C1 segment of cervical spinal cord (tissue), 14 donors: ENCODE measurements at regions not wholly inside any gene's neighbourhood (a gene's known extent, or its start where the extent isn't known, plus 50 kb on each side); places are given as distances from the start of the nearest gene placed in this dataset.

ENCODE experiments used
- DNase-seq, 14 donors: peaks; one replicate each; lab custom pipeline; 2025; lab: John Stamatoyannopoulos, UW

GRCh38 chr5:56588636-56589480, 226.5 kb upstream of the MAP3K1 start:
- DNase-seq = peak in 1 of 14 donors; percentile 7

DNA sequence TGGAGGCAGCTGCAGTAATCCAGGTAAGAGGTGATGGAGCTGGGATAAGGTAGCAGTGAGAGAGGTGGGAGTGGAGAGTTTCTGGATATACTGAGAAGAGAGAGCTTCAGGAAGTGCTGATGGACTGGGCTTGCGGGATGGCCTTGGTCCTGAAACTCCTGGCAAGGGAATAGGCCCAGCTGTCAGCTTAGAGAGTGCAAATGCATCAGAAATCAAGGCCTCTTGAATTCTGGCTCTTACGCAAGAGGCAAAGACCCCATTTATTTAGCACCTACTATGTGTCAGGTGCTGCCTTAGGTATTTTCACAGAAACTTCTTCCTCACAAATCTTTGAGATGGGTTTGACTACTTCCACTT, 227.2 kb upstream of the MAP3K1 start:
- DNase-seq = no peak

DNA sequence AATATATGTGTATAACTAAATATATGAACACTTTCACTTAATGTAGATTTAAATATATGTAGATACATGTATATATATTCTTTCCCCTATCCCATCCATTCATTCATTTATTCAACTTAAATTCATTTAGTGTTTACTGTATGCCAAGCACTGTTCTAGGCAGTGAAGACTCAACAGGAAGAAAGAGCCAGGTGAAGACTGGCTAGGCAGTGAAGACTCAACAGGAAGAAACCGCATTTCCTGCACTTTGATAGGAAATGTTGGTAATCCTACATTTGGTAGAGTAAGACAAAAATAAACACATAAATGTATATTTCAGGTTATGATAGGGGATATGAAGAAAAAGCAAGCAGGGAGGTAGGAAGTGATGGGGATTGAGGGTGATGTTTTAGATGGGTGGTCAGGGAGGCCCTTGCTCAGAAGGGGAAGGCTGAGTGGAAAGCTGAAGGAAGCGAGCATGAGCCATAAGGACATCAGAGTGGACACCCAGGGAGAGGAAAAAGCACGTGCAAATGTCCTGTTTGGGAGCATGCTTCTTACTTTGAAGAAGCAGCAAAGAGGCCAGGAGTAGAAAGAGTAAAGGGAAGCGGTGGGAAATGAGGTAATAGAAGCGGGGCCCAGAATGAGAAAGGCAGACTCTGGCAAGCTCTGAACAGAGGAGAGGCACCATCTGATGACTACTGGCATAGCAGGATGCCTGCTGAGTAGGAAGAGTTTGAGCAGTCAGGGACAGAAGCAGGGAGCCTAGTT, 227.8 kb upstream of the MAP3K1 start:
- DNase-seq = no peak

DNA sequence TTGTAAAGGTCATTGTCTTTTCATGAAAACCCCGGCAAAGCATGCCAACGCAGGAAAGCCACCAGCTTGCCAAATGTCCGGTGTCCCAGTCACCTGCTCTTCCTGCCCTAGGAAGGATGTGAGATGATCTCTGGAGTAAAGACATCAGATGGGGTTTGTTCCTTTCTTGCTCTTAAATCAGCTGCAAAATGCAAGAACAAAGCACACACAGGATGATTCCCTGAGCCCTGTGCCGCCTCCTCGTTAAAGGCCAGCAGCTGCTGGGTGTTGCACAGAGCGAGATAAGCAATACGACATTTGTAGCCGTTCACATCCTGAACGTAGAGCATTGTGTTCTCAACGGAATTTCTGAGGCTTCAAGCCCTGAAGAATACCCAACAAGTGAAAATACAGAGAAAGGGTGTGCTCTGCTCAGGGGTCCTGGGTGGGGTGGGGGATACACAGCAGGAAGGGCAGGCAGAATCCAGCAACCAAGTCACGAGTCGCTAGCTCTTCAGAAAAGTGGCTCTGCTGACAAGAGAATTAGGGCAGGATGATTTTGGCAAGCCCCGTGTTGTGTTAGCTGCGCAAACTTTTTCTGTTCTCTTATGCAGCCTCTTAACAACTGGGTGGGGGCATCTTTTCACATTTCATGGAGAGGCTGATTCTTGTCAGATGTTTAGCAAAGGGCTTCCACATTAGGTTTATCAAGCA, 229.2 kb upstream of the MAP3K1 start:
- no peak for DNase-seq

DNA sequence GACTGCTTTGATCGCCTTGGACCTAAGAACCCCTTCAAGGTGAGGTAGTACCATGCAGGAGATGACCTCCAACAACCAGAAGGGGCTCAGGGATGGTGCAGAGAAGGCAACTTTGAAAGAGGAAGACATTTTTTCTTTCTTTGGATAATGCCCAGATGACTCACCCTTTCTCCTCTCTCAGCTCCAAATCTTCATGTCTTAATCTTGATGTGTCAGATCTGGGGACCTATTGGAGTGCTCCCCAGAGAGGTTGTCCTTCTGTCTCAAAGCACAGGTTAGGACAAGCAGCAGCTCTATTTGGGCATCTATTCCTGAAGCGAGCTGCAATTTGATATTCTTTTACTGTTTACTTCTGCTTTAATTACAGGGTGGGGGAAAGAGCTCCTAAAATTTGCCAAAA, 229.9 kb upstream of the MAP3K1 start:
- no peak for DNase-seq

DNA sequence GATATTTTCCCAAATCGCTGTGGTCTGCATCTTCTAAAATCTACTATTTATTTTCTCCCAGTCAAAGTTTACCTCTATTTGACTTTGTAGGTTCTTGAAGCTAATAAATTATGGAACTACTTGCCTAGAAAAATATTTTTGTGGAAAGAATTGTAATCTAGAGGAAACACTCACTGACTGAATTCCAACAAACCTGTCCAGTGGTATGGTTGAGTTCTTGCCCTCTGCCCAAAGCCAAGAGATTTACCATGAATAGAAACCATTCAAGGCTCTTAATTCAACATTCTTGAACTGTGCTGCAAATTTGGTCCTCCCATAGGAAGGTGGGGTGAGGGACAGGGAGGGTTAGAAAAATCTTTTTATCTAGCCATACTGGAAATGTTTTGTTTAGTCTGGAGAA, 233.9 kb upstream of the MAP3K1 start:
- DNase-seq = no peak

GRCh38 chr5:56580864-56581263, 234.5 kb upstream of the MAP3K1 start:
- no peak for DNase-seq

- no peak for DNase-seq
These were observed 239.5 kb upstream of the MAP3K1 start for GRCh38 chr5:56575821-56576220.

DNA sequence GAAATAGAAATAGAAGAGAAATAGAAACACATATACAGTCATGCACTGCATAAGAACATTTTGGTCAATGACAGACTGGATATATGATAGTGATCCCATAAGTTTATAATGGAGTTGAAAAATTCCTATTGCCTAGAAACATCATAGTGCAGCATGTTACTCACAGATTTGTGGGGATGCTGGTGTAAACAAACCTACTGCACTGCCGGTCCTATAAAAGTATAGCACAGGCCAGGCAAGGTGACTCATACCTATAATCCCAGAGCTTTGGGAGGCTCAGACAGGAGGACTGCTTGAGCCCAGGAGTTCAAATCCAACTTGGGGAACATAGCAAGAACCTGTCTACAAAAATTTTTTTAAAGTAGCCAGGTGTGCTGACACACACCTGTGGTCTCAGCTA, 240.6 kb upstream of the MAP3K1 start:
- DNase-seq = no peak

DNA sequence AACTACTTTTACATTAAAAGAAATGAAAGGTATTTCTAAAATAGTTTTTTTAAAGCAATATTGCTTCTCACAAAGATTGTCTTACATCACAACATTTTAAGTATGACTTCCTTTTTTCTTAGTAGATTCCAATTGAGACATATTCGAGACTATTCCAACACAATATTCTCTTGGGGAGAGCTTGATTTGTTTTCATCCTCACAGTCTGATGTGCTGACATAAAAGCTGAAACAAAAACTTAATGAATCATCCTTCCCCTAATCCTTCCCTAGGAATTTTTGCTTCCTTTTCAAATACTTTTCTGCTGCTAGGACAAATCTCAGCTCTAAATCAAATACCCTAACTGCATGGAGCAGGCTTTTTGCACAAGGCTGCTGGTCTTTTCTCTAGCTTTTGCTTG, 245.8 kb upstream of the MAP3K1 start:
- no peak for DNase-seq

- no peak for DNase-seq
These were observed 246.3 kb upstream of the MAP3K1 start for GRCh38 chr5:56569076-56569475.

- no peak for DNase-seq
These were observed 248.1 kb upstream of the MAP3K1 start for GRCh38 chr5:56567278-56567677.

DNA sequence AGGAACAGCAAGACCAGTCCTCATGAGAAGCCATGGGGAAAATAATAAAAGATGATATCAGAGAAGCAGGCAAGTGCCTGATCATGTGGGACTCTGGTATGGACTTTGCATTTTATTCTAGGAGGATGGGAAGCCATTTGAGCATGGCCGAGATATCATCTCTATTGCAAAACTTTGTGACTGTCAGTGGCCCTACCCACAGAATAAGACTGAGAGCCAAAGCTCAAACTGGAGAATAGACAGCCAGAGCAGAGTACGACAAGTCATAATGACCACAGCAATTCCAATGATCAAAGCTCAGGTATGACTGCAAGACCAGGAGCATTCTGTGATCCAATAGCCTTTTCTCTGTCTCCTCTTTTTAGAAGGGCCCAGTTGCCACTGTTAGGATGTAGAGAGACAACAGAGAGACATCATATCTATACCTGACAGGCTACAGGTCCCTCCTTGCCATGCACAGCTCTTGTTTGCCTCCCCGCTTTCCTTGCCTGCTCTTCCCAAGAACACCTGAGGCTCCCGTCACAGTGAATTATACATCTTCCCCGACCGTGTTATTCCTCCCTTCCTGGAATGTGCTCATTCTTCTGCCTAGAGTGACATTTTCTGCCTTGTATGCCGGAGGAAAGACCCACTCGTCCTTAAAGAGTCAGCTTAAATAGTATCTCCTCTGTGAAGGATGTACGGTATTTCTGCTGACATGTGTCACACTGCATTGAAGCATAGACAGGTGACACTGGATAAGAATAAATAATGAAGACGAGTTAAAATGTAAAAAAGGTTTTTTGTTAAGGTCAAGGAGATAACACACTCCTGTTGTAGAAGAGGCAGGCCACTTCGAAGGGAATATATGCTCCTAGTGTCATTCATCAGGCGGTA, 248.7 kb upstream of the MAP3K1 start:
- no peak for DNase-seq

DNA sequence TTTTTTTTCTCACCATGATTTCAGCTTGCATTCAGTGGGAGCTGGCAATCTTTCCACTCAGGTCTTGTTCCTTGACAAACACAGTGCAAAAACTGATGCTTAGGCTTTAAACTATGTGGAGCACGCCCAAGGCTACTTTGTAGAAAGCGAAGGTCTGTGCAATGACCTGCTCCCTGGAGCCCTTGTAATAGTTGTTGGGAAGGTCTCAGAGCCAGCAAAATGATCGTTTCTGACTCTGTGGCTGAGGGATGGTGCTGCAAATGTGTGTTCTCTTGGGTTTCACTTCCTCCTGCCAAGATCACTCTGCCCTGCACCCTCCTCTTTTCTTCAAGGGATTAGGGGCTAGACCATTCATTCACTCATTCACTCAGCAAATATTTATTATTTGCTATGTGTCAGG, 249.7 kb upstream of the MAP3K1 start:
- peak in 3 of 14 donors; percentile 3 to 11 (median 5) for DNase-seq

- DNase-seq = no peak
These were observed 250.1 kb upstream of the MAP3K1 start for GRCh38 chr5:56565283-56565615.

GRCh38 chr5:56564541-56565282, 250.6 kb upstream of the MAP3K1 start:
- DNase-seq = no peak

DNA sequence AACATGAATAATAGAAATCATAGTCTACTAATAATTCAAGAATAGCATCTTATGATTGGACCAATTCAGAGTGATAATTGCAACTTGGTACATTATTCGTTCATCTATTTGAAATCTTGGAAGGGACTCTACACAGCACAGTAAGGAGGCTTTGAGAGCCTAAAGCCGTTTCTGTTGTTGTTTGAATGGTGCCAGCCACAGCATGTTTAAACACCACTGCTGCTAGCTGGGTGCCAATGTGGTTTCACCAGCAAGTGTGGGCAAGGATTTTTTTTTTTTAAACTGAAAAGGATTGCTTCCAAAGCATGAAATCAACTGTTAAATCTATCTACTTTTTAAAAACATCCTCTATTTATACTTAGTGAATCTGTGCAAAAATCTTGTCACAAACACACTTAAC, 253.9 kb upstream of the MAP3K1 start:
- no peak for DNase-seq

GRCh38 chr5:56558131-56558745, 257.1 kb upstream of the MAP3K1 start:
- no peak for DNase-seq

- no peak for DNase-seq
These were observed 258.2 kb upstream of the MAP3K1 start for GRCh38 chr5:56557198-56557597.

DNA sequence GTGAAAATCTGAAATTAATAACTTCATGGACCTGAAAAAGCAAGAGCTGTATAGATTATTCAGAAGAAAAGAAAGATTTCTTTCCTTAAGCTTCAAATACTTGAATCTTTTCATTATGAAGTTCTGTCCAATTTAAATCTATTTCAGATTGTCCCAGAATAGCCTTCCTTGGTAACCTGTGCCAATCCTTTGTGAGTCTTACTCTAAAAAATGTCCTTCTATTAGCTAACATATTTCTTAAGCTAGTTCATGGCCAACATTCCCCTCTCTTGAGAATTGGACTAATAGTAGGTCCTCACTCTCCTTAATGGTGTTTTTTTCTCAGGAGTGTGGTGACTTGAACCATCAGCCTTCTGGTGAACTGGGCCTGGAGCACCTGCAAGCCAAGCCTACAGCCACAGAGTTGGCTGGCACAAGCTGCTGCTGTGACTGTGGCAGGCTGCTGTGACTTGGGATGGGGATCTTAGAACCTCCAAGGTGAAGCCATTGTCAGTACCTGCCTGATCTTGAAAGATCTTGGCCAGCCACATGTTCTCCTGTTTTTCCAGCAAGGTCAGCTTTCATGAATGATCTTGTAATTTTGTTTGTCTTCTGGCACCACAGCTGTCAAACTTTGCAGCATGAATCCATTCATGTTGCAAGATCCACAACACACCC, 262.6 kb upstream of the MAP3K1 start:
- no peak for DNase-seq
